GM19238 (cell line): ENCODE measurements at regions not wholly inside any gene's neighbourhood (a gene's known extent, or its start where the extent isn't known, plus 50 kb on each side); places are given as distances from the start of the nearest gene placed in this dataset.
"Not testable (repeated sequence)": the region's sequence is repeated elsewhere in the genome, so short reads cannot be mapped to it uniquely, and the experiment has no call there.

Experiments
- DNase-seq: peaks from one replicate; pipeline ENCODE4 v3.0.0; 2011; ENCODE audit warnings: low spot score; ENCODE audit not compliant: insufficient read length

- DNase-seq, result no peak
These were observed 430.4 kb upstream of the NUDT12 start for GRCh38 chr5:103993031-103993430.

- no peak for DNase-seq
These were observed 427.5 kb upstream of the NUDT12 start for GRCh38 chr5:103990064-103990463.

- no peak for DNase-seq
These were observed 419.0 kb upstream of the NUDT12 start for GRCh38 chr5:103981592-103981991.

- DNase-seq, result no peak
These were observed 411.1 kb upstream of the NUDT12 start for GRCh38 chr5:103973669-103974068.

GRCh38 chr5:103966295-103966694 lies 403.7 kb upstream of the NUDT12 start:
- not testable (repeated sequence) for DNase-seq

- DNase-seq, result no peak
These were observed 399.4 kb upstream of the NUDT12 start for GRCh38 chr5:103962023-103962422.

GRCh38 chr5:103953601-103954382 lies 391.2 kb upstream of the NUDT12 start:
- no peak for DNase-seq

- DNase-seq, result no peak
These were observed 389.2 kb upstream of the NUDT12 start for GRCh38 chr5:103951776-103952175.

GRCh38 chr5:103943230-103943629 lies 380.6 kb upstream of the NUDT12 start:
- no peak for DNase-seq

GRCh38 chr5:103942587-103943186 lies 380.1 kb upstream of the NUDT12 start:
- no peak for DNase-seq

- no peak for DNase-seq
These were observed 379.0 kb upstream of the NUDT12 start for GRCh38 chr5:103941596-103941995.

- no peak for DNase-seq
These were observed 375.6 kb upstream of the NUDT12 start for GRCh38 chr5:103938146-103938695.

- no peak for DNase-seq
These were observed 366.9 kb upstream of the NUDT12 start for GRCh38 chr5:103929338-103930013.

- no peak for DNase-seq
These were observed 365.1 kb upstream of the NUDT12 start for GRCh38 chr5:103927739-103928138.

GRCh38 chr5:103923616-103924168 lies 361.1 kb upstream of the NUDT12 start:
- DNase-seq, result no peak

- no peak for DNase-seq
These were observed 356.9 kb upstream of the NUDT12 start for GRCh38 chr5:103919506-103919905.

- DNase-seq, result no peak
These were observed 356.2 kb upstream of the NUDT12 start for GRCh38 chr5:103918668-103919367.

GRCh38 chr5:103915081-103915480 lies 352.5 kb upstream of the NUDT12 start:
- no peak for DNase-seq

GRCh38 chr5:103910786-103911185 lies 348.2 kb upstream of the NUDT12 start:
- no peak for DNase-seq

- DNase-seq, result no peak
These were observed 347.4 kb upstream of the NUDT12 start for GRCh38 chr5:103910011-103910410.

GRCh38 chr5:103909391-103909790 lies 346.8 kb upstream of the NUDT12 start:
- no peak for DNase-seq
